K562 (cell line): ENCODE measurements at regions not wholly inside any gene's neighbourhood (a gene's known extent, or its start where the extent isn't known, plus 50 kb on each side); places are given as distances from the start of the nearest gene placed in this dataset.

Experiments used
- ATAC-seq: fragments of 200-7000 bp; cut with Tn5 transposase; 3 replicates; pipeline ENCODE4 v1.9.1; 2020; ENCODE audit warnings: moderate library complexity
- BruUV-seq: library from RNA; stranded (reverse); fragments of 400-500 nt; replicated peaks from 2 replicates; lab custom pipeline; 2021; lab: Mats Ljungman, UMichigan
- CTCF ChIA-PET: fragments of 300-600 bp; formaldehyde crosslinking; extraction: SDS; loops from one replicate; lab custom pipeline; 2021; ENCODE audit warnings: low intra/inter-chr PET ratio; lab: Yijun Ruan, JAX
- POLR2A ChIA-PET: fragments of 300-600, 350-650 bp; sonication (Branson Sonifier 250); formaldehyde crosslinking; extraction: SDS; loops from one replicate; lab custom pipeline; 2021; ENCODE audit warnings: antibody characterized with exemption, inconsistent platforms; lab: Yijun Ruan, JAX
- DNase-seq, 4 experiments: peaks; one replicate each; pipeline versions ENCODE4 v3.0.0 to v3.0.0-alpha.2; 2011 to 2018; ENCODE audit warnings: low spot score in 3 of 4, mixed read lengths in 3 of 4; ENCODE audit errors: extremely low read depth in 1 of 4
- FAIRE-seq: peaks from 2 replicates; lab custom pipeline; 2011; peaks lifted over from hg19 to GRCh38; lab: Jason Lieb, UNC
- H2AFZ ChIP-seq: 2 replicates; pipeline ENCODE4 v1.6.0; 2011; ENCODE audit warnings: low read depth, low read length, control low read depth, inconsistent platforms
- H3K27ac ChIP-seq: fragments of 200-600 bp; 3 replicates; pipeline ENCODE4 v1.8.0; 2011; ENCODE audit warnings: low read depth, mild to moderate bottlenecking, control low read depth, inconsistent platforms, low read length, moderate library complexity, mixed read lengths; ENCODE audit errors: extremely low read depth
- H3K27me3 ChIP-seq, 2 experiments: fragments of 300-600 bp in 1 of 2; 2 replicates in 1 of 2; 3 replicates in 1 of 2; pipeline versions ENCODE4 v1.6.0 to v1.8.0; 2011; ENCODE audit warnings: inconsistent platforms in 2 of 2, low read length in 2 of 2, mild to moderate bottlenecking in 1 of 2, mixed read lengths in 1 of 2, moderate library complexity in 1 of 2; ENCODE audit not compliant: control insufficient read depth in 2 of 2, insufficient read depth in 2 of 2
- H3K36me3 ChIP-seq: fragments of 300-600 bp; 3 replicates; pipeline ENCODE4 v1.8.0; 2011; ENCODE audit warnings: mild to moderate bottlenecking, low read length, inconsistent platforms; ENCODE audit not compliant: control insufficient read depth, insufficient read depth
- H3K4me1 ChIP-seq, 2 experiments: fragments of 200-600 bp in 1 of 2; replicated peaks in 1 of 2; 2 replicates in 1 of 2; 3 replicates in 1 of 2; pipeline versions ENCODE4 v1.5.1 to v1.8.0; 2011; ENCODE audit warnings: inconsistent platforms in 2 of 2, low read length in 2 of 2, mild to moderate bottlenecking in 1 of 2, mixed read lengths in 1 of 2, moderate library complexity in 1 of 2; ENCODE audit not compliant: control insufficient read depth in 2 of 2, insufficient read depth in 2 of 2
- H3K4me2 ChIP-seq: 2 replicates; pipeline ENCODE4 v1.6.1; 2011; ENCODE audit warnings: low read length, control low read depth, inconsistent platforms, mixed read lengths; ENCODE audit not compliant: insufficient read depth
- H3K4me3 ChIP-seq: fragments of 200-600 bp; sonication (generic), shearing (Covaris generic); 2 replicates; pipeline ENCODE4 v1.5.1; 2016; ENCODE audit warnings: control low read depth, inconsistent platforms
- H3K79me2 ChIP-seq: fragments of 200-600 bp; 3 replicates; pipeline ENCODE4 v1.8.0; 2011; ENCODE audit warnings: low read length, inconsistent platforms; ENCODE audit not compliant: control insufficient read depth, insufficient read depth
- H3K9ac ChIP-seq, 2 experiments: 2 replicates each; pipeline versions ENCODE4 v1.6.0 to v1.6.1; 2011; ENCODE audit warnings: low read depth in 2 of 2, low read length in 2 of 2, control low read depth in 1 of 2, inconsistent platforms in 1 of 2, mild to moderate bottlenecking in 1 of 2, mixed read lengths in 1 of 2; ENCODE audit not compliant: insufficient read depth in 1 of 2
- H3K9me1 ChIP-seq: one replicate; pipeline ENCODE4 v1.6.0; 2011; ENCODE audit warnings: inconsistent platforms, mild to moderate bottlenecking, low read length, moderate library complexity; ENCODE audit not compliant: control insufficient read depth, insufficient read depth
- H3K9me3 ChIP-seq: replicated peaks from 2 replicates; pipeline ENCODE4 v1.5.1; 2011; ENCODE audit warnings: low read depth, low read length, inconsistent platforms; ENCODE audit not compliant: control insufficient read depth, insufficient read depth
- H4K20me1 ChIP-seq: replicated peaks from 2 replicates; pipeline ENCODE4 v1.6.1; 2011; ENCODE audit warnings: low read length, inconsistent platforms, mixed read lengths; ENCODE audit not compliant: control insufficient read depth, insufficient read depth
- STAT5A ChIP-seq: IDR thresholded peaks from 2 replicates; pipeline ENCODE4 v1.6.1; 2012; ENCODE audit warnings: low read length, inconsistent platforms, borderline replicate concordance
- ZKSCAN8 ChIP-seq: fragments of 200-800 bp; sonication (Bioruptor generic); IDR thresholded peaks from 2 replicates; pipeline ENCODE4 v1.6.1; 2016; ENCODE audit warnings: missing genetic modification characterization, missing compliant biosample characterization
- ZNF324 ChIP-seq: fragments of 250-450 bp; sonication (Bioruptor Pico); IDR thresholded peaks from 2 replicates; pipeline ENCODE4 v1.4.0; 2020; ENCODE audit warnings: mild to moderate bottlenecking
- WGBS: fragments of 100-300 bp; shearing (Covaris generic); methylation state at CpG from one replicate; pipeline ENCODE4 v1.1.6; 2016; ENCODE audit warnings: low coverage, mixed read lengths; ENCODE audit not compliant: insufficient coverage; ENCODE audit errors: missing lambda C conversion rate; 5-methylcytosine and 5-hydroxymethylcytosine counted together
- in situ Hi-C: fragments of 300-500 bp; cut with MboI; formaldehyde crosslinking; loops from 4 replicates; pipeline ENCODE4 v1.15.0; 2018; ENCODE audit warnings: inconsistent platforms, mixed read lengths
- intact Hi-C: fragments of 100-400 bp; cut with micrococcal nuclease; formaldehyde crosslinking; loops from 2 replicates; pipeline ENCODE4 v1.14.2; 2022
- TF ChIP-seq, protein P1 (sequence below): fragments of 450-650 bp; IDR thresholded peaks from 2 replicates; pipeline ENCODE4 v1.6.1; 2016; ENCODE audit warnings: borderline replicate concordance

DNA sequence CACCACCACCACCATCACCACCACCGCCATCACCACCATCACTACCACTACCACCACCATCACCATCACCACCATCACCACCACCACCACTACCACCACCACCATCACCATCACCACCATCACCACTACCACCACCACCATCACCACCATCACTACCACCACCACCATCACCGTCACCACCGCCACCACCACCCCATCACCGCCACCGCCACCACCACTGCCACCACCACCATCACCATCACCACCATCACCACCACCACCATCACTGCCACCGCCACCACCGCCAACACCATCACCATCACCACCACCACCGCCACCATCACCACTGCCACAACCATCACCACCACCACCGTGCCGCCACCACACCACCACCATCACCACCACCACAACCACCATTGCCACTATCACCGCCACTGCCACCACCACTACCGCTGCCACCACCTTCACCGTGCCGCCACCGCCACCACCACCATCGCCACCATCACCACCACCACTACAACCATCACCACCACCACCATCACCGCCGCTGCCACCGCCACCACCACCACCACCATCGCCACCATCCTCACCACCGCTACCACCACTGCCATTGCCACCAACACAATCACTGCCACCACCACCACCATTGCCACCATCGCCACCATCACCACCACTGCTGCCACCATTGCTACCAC lies 1511.3 kb upstream of the AGA start:
- no peaks in the 10 kb centered on the region for H3K27me3 ChIP-seq
- TF ChIP-seq, protein P1, sequence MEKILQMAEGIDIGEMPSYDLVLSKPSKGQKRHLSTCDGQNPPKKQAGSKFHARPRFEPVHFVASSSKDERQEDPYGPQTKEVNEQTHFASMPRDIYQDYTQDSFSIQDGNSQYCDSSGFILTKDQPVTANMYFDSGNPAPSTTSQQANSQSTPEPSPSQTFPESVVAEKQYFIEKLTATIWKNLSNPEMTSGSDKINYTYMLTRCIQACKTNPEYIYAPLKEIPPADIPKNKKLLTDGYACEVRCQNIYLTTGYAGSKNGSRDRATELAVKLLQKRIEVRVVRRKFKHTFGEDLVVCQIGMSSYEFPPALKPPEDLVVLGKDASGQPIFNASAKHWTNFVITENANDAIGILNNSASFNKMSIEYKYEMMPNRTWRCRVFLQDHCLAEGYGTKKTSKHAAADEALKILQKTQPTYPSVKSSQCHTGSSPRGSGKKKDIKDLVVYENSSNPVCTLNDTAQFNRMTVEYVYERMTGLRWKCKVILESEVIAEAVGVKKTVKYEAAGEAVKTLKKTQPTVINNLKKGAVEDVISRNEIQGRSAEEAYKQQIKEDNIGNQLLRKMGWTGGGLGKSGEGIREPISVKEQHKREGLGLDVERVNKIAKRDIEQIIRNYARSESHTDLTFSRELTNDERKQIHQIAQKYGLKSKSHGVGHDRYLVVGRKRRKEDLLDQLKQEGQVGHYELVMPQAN, result no peak
- TF ChIP-seq STAT5A, result no peak
- TF ChIP-seq ZNF324 (CRISPR knock-in tag), result no peak
- no peak for TF ChIP-seq ZKSCAN8 (CRISPR knock-in tag)
- in situ Hi-C loops, result no loop called here
- H3K9ac ChIP-seq, result no peak overlapping the region
- no peak overlapping the region for H3K27ac ChIP-seq
- H3K4me3 ChIP-seq, result no peak overlapping the region
- H3K9me3 ChIP-seq, result no peaks in the 10 kb centered on the region; the same call in 1 of the 2 replicates
- H3K36me3 ChIP-seq, result no peaks in the 10 kb centered on the region
- no TSS peak for BruUV-seq
- DNase-seq, result no peak
- no peak for FAIRE-seq
- no peak overlapping the region for H2AFZ ChIP-seq
- no peak overlapping the region for H3K4me2 ChIP-seq
- 5% methylated on average over 11 of the region's 22 CpGs for WGBS
- CTCF ChIA-PET, result no interaction called here
- no peak for ATAC-seq
- H3K9me1 ChIP-seq, result no peaks in the 10 kb centered on the region
- no peaks in the 10 kb centered on the region for H3K79me2 ChIP-seq
- intact Hi-C loops, result no loop called here
- H3K4me1 ChIP-seq, result no peaks in the 10 kb centered on the region
- H4K20me1 ChIP-seq, result no peaks in the 10 kb centered on the region
- POLR2A ChIA-PET, result no interaction called here
